Breast epithelium (tissue), 4 donors: ENCODE measurements at regions not wholly inside any gene's neighbourhood (a gene's known extent, or its start where the extent isn't known, plus 50 kb on each side); places are given as distances from the start of the nearest gene placed in this dataset.

Experiments used
- DNase-seq, 2 donors: peaks; one replicate each; pipeline ENCODE4 v3.0.0-alpha.2; 2019; ENCODE audit warnings: low spot score in 2 of 2
- H3K27ac ChIP-seq, 2 donors: fragments of 200-600 bp; sonication (generic) in 1 of 2; one replicate each; pipeline ENCODE4 v1.5.1; 2016 to 2019; ENCODE audit warnings: mild to moderate bottlenecking in 1 of 2
- H3K27me3 ChIP-seq, 2 donors: fragments of 200-600 bp; sonication (generic) in 1 of 2; one replicate each; pipeline versions ENCODE4 v1.5.1 to v1.6.0; 2017 to 2019; ENCODE audit warnings: control low read depth in 1 of 2, mild to moderate bottlenecking in 1 of 2
- H3K36me3 ChIP-seq: fragments of 200-600 bp; one replicate; pipeline ENCODE4 v1.5.1; 2019
- H3K4me1 ChIP-seq, 2 donors: fragments of 200-600 bp; sonication (generic); one replicate each; pipeline ENCODE4 v1.5.1; 2016 to 2019; ENCODE audit warnings: control low read depth in 1 of 2
- H3K4me3 ChIP-seq, 3 donors: fragments of 200-600 bp; sonication (generic); 1 replicate in 2 of 3; 2 replicates in 1 of 3; pipeline ENCODE4 v1.5.1; 2016 to 2019; ENCODE audit warnings: mild to moderate bottlenecking in 3 of 3, moderate library complexity in 2 of 3
- H3K9me3 ChIP-seq, 2 donors: fragments of 200-600 bp; sonication (generic) in 1 of 2; one replicate each; pipeline ENCODE4 v1.5.1; 2016 to 2019; ENCODE audit warnings: control low read depth in 1 of 2
- POLR2A ChIP-seq: fragments of 450-650 bp; IDR thresholded peaks from one replicate; pipeline ENCODE4 v1.6.1; 2016; ENCODE audit warnings: antibody characterized with exemption, mild to moderate bottlenecking, moderate library complexity
- POLR2AphosphoS5 ChIP-seq, 3 donors: sonication (generic); formaldehyde crosslinking; IDR thresholded peaks; one replicate each; pipeline ENCODE4 v1.6.1; 2017; ENCODE audit warnings: antibody characterized with exemption in 3 of 3
- intact Hi-C: fragments of 100-400 bp; cut with DNase I; formaldehyde crosslinking; loops from one replicate; pipeline ENCODE4 v1.15.1; 2023; ENCODE audit warnings: low total_unique reads
- TF ChIP-seq, protein P1 (sequence below), 3 donors: fragments of 450-650 bp; IDR thresholded peaks; one replicate each; pipeline ENCODE4 v1.5.1; 2016 to 2017; ENCODE audit warnings: antibody characterized with exemption in 3 of 3, mild to moderate bottlenecking in 3 of 3, moderate library complexity in 3 of 3

DNA sequence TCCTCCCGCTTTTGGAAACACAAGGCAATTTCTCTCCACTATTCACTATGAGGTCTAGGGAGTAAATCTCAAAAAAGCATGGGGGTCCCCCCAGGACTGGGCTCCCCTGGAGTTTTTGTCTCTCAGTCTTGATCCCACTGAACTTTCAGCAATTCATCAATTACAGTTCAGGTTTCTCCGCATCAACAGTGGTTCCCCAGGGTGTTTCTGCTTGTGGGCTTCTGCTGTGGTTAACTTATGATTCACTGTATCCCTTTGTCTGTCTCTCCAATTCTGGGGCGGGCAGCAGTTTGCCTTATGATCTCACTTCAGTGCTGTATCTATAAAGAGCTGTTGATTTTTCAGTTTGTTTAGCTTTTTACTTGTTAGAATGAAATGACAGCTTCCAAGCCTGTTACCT is 142.6 kb upstream of the CDC14C start:
- intact Hi-C loops: no loop called here
- Histone ChIP-seq H3K4me3 (no peak overlapping the region), H3K36me3 (no peaks in the 10 kb centered on the region), H3K9me3 (no peaks in the 10 kb centered on the region), H3K27ac (no peak overlapping the region), H3K4me1 (no peaks in the 10 kb centered on the region), H3K27me3 (no peaks in the 10 kb centered on the region)
- DNase-seq: no peak
- TF ChIP-seq, protein P1, sequence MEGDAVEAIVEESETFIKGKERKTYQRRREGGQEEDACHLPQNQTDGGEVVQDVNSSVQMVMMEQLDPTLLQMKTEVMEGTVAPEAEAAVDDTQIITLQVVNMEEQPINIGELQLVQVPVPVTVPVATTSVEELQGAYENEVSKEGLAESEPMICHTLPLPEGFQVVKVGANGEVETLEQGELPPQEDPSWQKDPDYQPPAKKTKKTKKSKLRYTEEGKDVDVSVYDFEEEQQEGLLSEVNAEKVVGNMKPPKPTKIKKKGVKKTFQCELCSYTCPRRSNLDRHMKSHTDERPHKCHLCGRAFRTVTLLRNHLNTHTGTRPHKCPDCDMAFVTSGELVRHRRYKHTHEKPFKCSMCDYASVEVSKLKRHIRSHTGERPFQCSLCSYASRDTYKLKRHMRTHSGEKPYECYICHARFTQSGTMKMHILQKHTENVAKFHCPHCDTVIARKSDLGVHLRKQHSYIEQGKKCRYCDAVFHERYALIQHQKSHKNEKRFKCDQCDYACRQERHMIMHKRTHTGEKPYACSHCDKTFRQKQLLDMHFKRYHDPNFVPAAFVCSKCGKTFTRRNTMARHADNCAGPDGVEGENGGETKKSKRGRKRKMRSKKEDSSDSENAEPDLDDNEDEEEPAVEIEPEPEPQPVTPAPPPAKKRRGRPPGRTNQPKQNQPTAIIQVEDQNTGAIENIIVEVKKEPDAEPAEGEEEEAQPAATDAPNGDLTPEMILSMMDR (IDR thresholded peaks at IDR 0.05): no peak
- TF ChIP-seq POLR2AphosphoS5 (IDR thresholded peaks at IDR 0.05) (no peak), POLR2A (no peak)

DNA sequence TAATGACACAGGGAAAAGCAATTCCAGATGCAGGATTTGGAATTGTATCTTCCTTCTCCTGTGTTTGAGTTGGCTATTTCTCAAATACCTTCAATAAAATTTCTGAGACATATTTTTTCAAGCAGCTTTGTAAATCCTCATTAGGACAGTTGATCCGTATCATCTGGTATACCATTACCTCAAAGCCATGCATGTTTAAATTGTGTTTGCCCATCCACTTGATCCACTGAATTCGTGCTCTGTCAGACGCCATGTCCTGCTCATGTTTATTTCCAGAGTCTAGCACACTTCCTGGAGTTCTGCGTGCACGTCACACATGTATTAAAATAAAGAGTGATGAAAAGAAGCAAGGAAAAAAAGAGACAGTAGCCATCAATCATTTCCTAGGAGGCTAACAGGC is 141.8 kb upstream of the CDC14C start:
- no peaks in the 10 kb centered on the region for H3K4me1 ChIP-seq
- H3K4me3 ChIP-seq: no peak overlapping the region
- H3K9me3 ChIP-seq: no peaks in the 10 kb centered on the region
- H3K27me3 ChIP-seq: no peaks in the 10 kb centered on the region
- intact Hi-C loops: no loop called here
- no peaks in the 10 kb centered on the region for H3K36me3 ChIP-seq
- no peak overlapping the region for H3K27ac ChIP-seq
- no peak for DNase-seq
- TF ChIP-seq POLR2A: no peak
- TF ChIP-seq POLR2AphosphoS5 (IDR thresholded peaks at IDR 0.05): no peak
- TF ChIP-seq, protein P1 (IDR thresholded peaks at IDR 0.05): no peak

DNA sequence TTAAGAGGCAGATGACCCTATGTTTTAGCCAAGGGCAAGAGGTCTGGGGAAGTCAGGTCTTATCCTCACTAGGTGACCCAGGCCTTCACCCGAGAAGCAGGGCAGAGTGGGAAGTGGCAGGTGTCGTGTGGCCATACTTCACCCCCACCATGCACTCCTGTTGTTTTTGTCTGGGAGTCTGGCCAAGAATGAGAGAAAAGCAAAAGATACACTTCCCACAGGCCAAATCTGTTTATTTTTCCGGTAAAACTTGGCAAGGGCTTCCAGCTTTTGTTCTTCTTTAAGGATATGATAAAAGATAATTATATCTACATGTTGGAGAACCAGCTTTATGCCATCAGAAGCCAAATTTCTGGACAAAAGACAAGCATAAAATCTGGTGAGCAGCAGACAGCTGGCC is 137.4 kb upstream of the CDC14C start:
- H3K9me3 ChIP-seq: no peaks in the 10 kb centered on the region
- TF ChIP-seq POLR2AphosphoS5 (IDR thresholded peaks at IDR 0.05) (no peak), POLR2A (no peak)
- TF ChIP-seq, protein P1 (IDR thresholded peaks at IDR 0.05): no peak
- DNase-seq: no peak
- H3K27ac ChIP-seq: no peak overlapping the region
- no peak overlapping the region for H3K4me3 ChIP-seq
- no peaks in the 10 kb centered on the region for H3K36me3 ChIP-seq
- H3K27me3 ChIP-seq: no peaks in the 10 kb centered on the region
- H3K4me1 ChIP-seq: no peaks in the 10 kb centered on the region
- intact Hi-C loops: no loop called here

DNA sequence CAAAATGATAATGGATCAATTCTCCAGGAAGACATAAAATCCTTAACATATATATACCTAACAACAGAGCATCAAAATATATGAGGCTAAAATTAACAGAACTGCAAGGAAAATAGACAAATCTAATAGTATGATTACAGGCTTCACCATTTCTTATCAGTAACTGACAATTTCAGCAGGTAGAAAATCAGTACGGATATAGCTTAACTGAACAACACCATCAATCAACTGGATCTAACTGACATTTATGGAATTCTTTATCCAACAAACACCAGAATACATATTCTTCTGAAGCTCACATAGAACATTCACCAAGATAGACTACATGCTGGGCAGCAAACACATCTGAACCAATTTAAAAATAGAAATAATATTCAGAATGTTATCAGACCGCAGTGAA is 121.1 kb upstream of the CDC14C start:
- H3K4me1 ChIP-seq: no peaks in the 10 kb centered on the region
- H3K27me3 ChIP-seq: no peaks in the 10 kb centered on the region
- no peaks in the 10 kb centered on the region for H3K9me3 ChIP-seq
- TF ChIP-seq, protein P1 (IDR thresholded peaks at IDR 0.05): no peak
- TF ChIP-seq POLR2A: no peak
- TF ChIP-seq POLR2AphosphoS5 (IDR thresholded peaks at IDR 0.05): no peak
- DNase-seq: no peak
- H3K27ac ChIP-seq: no peak overlapping the region
- no peak overlapping the region for H3K4me3 ChIP-seq
- intact Hi-C loops: no loop called here
- H3K36me3 ChIP-seq: no peaks in the 10 kb centered on the region

DNA sequence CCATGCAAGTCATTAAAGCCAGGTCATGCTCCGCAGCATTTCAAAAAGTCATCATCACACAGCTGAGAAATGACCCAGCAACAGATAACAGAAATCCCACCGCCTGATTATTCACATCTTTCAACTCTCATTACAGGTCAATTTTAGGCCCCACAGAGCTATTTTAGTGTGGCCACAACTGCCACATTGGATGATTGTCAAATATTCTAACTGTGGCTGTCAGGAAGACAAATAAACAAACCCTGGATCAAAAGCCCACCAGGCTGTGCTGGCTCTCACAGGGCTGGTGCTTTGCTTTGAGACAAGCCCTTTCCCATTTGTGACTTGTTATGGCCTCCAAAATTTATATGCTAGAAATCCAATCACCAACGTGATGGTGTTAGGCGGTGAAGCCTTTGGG is 117.6 kb upstream of the CDC14C start:
- no peak for TF ChIP-seq POLR2AphosphoS5 (IDR thresholded peaks at IDR 0.05)
- no peak for TF ChIP-seq POLR2A
- TF ChIP-seq, protein P1 (IDR thresholded peaks at IDR 0.05): no peak
- Histone ChIP-seq H3K27me3 (no peaks in the 10 kb centered on the region), H3K36me3 (no peaks in the 10 kb centered on the region), H3K27ac (no peak overlapping the region), H3K4me1 (no peaks in the 10 kb centered on the region), H3K9me3 (no peaks in the 10 kb centered on the region), H3K4me3 (no peak overlapping the region)
- intact Hi-C loops: no loop called here
- DNase-seq: no peak
